ENCODE measurements at regions not wholly inside any gene's neighbourhood (a gene's known extent, or its start where the extent isn't known, plus 50 kb on each side); places are given as distances from the start of the nearest gene placed in this dataset.
"Not testable (repeated sequence)": the region's sequence is repeated elsewhere in the genome, so short reads cannot be mapped to it uniquely, and the experiment has no call there.

- no peaks in the 10 kb centered on the region for H3K27me3 ChIP-seq (ENCODE audit: control insufficient read depth in 3 of 3, insufficient read depth in 3 of 3, low read length in 3 of 3)
- H3K9me3 ChIP-seq (ENCODE audit: control insufficient read depth in 3 of 3, low read length in 3 of 3) = no peaks in the 10 kb centered on the region
- no peaks in the 10 kb centered on the region for H3K36me3 ChIP-seq (ENCODE audit: control insufficient read depth in 3 of 3, insufficient read depth in 3 of 3, low read length in 3 of 3)
- H3K9ac ChIP-seq (ENCODE audit: low read depth in 1 of 3, low read length in 3 of 3) = no peak overlapping the region
- peak overlapping the region; percentile 9 for H3K27ac ChIP-seq (ENCODE audit: low read depth, low read length)
- no peaks in the 10 kb centered on the region for H3K4me1 ChIP-seq (ENCODE audit: control insufficient read depth in 3 of 3, insufficient read depth in 3 of 3, low read length in 3 of 3)
- H3K4me3 ChIP-seq (ENCODE audit: low read length in 3 of 3) = no peak overlapping the region
Measured at GRCh38 chr13:37295071-37295470, 189.6 kb upstream of the CSNK1A1L start.

GRCh38 chr13:37294472-37294871 lies 189.0 kb upstream of the CSNK1A1L start:
- Histone ChIP-seq H3K27ac (ENCODE audit: low read depth, low read length) (peak overlapping the region; percentile 9), H3K4me1 (ENCODE audit: control insufficient read depth in 3 of 3, insufficient read depth in 3 of 3, low read length in 3 of 3) (no peaks in the 10 kb centered on the region), H3K9ac (ENCODE audit: low read depth in 1 of 3, low read length in 3 of 3) (no peak overlapping the region), H3K9me3 (ENCODE audit: control insufficient read depth in 3 of 3, low read length in 3 of 3) (no peaks in the 10 kb centered on the region), H3K4me3 (ENCODE audit: low read length in 3 of 3) (no peak overlapping the region), H3K36me3 (ENCODE audit: control insufficient read depth in 3 of 3, insufficient read depth in 3 of 3, low read length in 3 of 3) (no peaks in the 10 kb centered on the region), H3K27me3 (ENCODE audit: control insufficient read depth in 3 of 3, insufficient read depth in 3 of 3, low read length in 3 of 3) (no peaks in the 10 kb centered on the region)

- H3K27me3 ChIP-seq (ENCODE audit: control insufficient read depth in 3 of 3, insufficient read depth in 3 of 3, low read length in 3 of 3) = no peaks in the 10 kb centered on the region
- H3K4me1 ChIP-seq (ENCODE audit: control insufficient read depth in 3 of 3, insufficient read depth in 3 of 3, low read length in 3 of 3) = no peaks in the 10 kb centered on the region
- no peak overlapping the region for H3K9ac ChIP-seq (ENCODE audit: low read depth in 1 of 3, low read length in 3 of 3)
- no peak overlapping the region for H3K27ac ChIP-seq (ENCODE audit: low read depth, low read length)
- no peaks in the 10 kb centered on the region for H3K36me3 ChIP-seq (ENCODE audit: control insufficient read depth in 3 of 3, insufficient read depth in 3 of 3, low read length in 3 of 3)
- no peaks in the 10 kb centered on the region for H3K9me3 ChIP-seq (ENCODE audit: control insufficient read depth in 3 of 3, low read length in 3 of 3)
- no peak overlapping the region for H3K4me3 ChIP-seq (ENCODE audit: low read length in 3 of 3)
Measured at GRCh38 chr13:37293295-37293694, 187.8 kb upstream of the CSNK1A1L start.

GRCh38 chr13:37290716-37291505 lies 185.4 kb upstream of the CSNK1A1L start:
- peaks cover 0 to 3% (median 0%) of the 10 kb centered on the region in 3 donors for H3K9me3 ChIP-seq (ENCODE audit: control insufficient read depth in 3 of 3, low read length in 3 of 3)
- H3K4me3 ChIP-seq (ENCODE audit: low read length in 3 of 3) = no peak overlapping the region
- no peaks in the 10 kb centered on the region for H3K4me1 ChIP-seq (ENCODE audit: control insufficient read depth in 3 of 3, insufficient read depth in 3 of 3, low read length in 3 of 3)
- no peaks in the 10 kb centered on the region for H3K27me3 ChIP-seq (ENCODE audit: control insufficient read depth in 3 of 3, insufficient read depth in 3 of 3, low read length in 3 of 3)
- H3K27ac ChIP-seq (ENCODE audit: low read depth, low read length) = no peak overlapping the region
- no peaks in the 10 kb centered on the region for H3K36me3 ChIP-seq (ENCODE audit: control insufficient read depth in 3 of 3, insufficient read depth in 3 of 3, low read length in 3 of 3)
- H3K9ac ChIP-seq (ENCODE audit: low read depth in 1 of 3, low read length in 3 of 3) = no peak overlapping the region

GRCh38 chr13:37289212-37289935 lies 183.9 kb upstream of the CSNK1A1L start:
- Histone ChIP-seq H3K4me3 (ENCODE audit: low read length in 3 of 3) (no peak overlapping the region), H3K4me1 (ENCODE audit: control insufficient read depth in 3 of 3, insufficient read depth in 3 of 3, low read length in 3 of 3) (no peaks in the 10 kb centered on the region), H3K9me3 (ENCODE audit: control insufficient read depth in 3 of 3, low read length in 3 of 3) (peaks cover 0 to 3% (median 0%) of the 10 kb centered on the region in 3 donors), H3K36me3 (ENCODE audit: control insufficient read depth in 3 of 3, insufficient read depth in 3 of 3, low read length in 3 of 3) (no peaks in the 10 kb centered on the region), H3K27me3 (ENCODE audit: control insufficient read depth in 3 of 3, insufficient read depth in 3 of 3, low read length in 3 of 3) (no peaks in the 10 kb centered on the region), H3K27ac (ENCODE audit: low read depth, low read length) (no peak overlapping the region), H3K9ac (ENCODE audit: low read depth in 1 of 3, low read length in 3 of 3) (no peak overlapping the region)

- Histone ChIP-seq H3K27ac (ENCODE audit: low read depth, low read length) (no peak overlapping the region), H3K9ac (ENCODE audit: low read depth in 1 of 3, low read length in 3 of 3) (no peak overlapping the region), H3K4me3 (ENCODE audit: low read length in 3 of 3) (no peak overlapping the region), H3K27me3 (ENCODE audit: control insufficient read depth in 3 of 3, insufficient read depth in 3 of 3, low read length in 3 of 3) (no peaks in the 10 kb centered on the region), H3K9me3 (ENCODE audit: control insufficient read depth in 3 of 3, low read length in 3 of 3) (peaks cover 0 to 3% (median 0%) of the 10 kb centered on the region in 3 donors), H3K4me1 (ENCODE audit: control insufficient read depth in 3 of 3, insufficient read depth in 3 of 3, low read length in 3 of 3) (no peaks in the 10 kb centered on the region), H3K36me3 (ENCODE audit: control insufficient read depth in 3 of 3, insufficient read depth in 3 of 3, low read length in 3 of 3) (no peaks in the 10 kb centered on the region)
Measured at GRCh38 chr13:37288057-37288720, 182.7 kb upstream of the CSNK1A1L start.

- not testable (repeated sequence) for H3K4me1 ChIP-seq (ENCODE audit: control insufficient read depth in 3 of 3, insufficient read depth in 3 of 3, low read length in 3 of 3)
Measured at GRCh38 chr13:37280231-37280630, 174.8 kb upstream of the CSNK1A1L start.

GRCh38 chr13:37277435-37278144 lies 172.1 kb upstream of the CSNK1A1L start:
- Histone ChIP-seq H3K4me1 (ENCODE audit: control insufficient read depth in 3 of 3, insufficient read depth in 3 of 3, low read length in 3 of 3) (no peaks in the 10 kb centered on the region), H3K27ac (ENCODE audit: low read depth, low read length) (no peak overlapping the region), H3K9ac (ENCODE audit: low read depth in 1 of 3, low read length in 3 of 3) (no peak overlapping the region), H3K9me3 (ENCODE audit: control insufficient read depth in 3 of 3, low read length in 3 of 3) (no peaks in the 10 kb centered on the region), H3K4me3 (ENCODE audit: low read length in 3 of 3) (no peak overlapping the region), H3K27me3 (ENCODE audit: control insufficient read depth in 3 of 3, insufficient read depth in 3 of 3, low read length in 3 of 3) (no peaks in the 10 kb centered on the region), H3K36me3 (ENCODE audit: control insufficient read depth in 3 of 3, insufficient read depth in 3 of 3, low read length in 3 of 3) (no peaks in the 10 kb centered on the region)

More at GRCh38 chr13:37280231-37280630, 174.8 kb upstream of the CSNK1A1L start:
- H3K9me3 ChIP-seq (ENCODE audit: control insufficient read depth in 3 of 3, low read length in 3 of 3); H3K27ac ChIP-seq (ENCODE audit: low read depth, low read length); H3K36me3 ChIP-seq (ENCODE audit: control insufficient read depth in 3 of 3, insufficient read depth in 3 of 3, low read length in 3 of 3); H3K9ac ChIP-seq (ENCODE audit: low read depth in 1 of 3, low read length in 3 of 3); H3K27me3 ChIP-seq (ENCODE audit: control insufficient read depth in 3 of 3, insufficient read depth in 3 of 3, low read length in 3 of 3); H3K4me3 ChIP-seq (ENCODE audit: low read length in 3 of 3): not testable (repeated sequence)

GRCh38 chr13:37277007-37277406 lies 171.5 kb upstream of the CSNK1A1L start:
- H3K4me1 ChIP-seq (ENCODE audit: control insufficient read depth in 3 of 3, insufficient read depth in 3 of 3, low read length in 3 of 3) = no peaks in the 10 kb centered on the region
- H3K27ac ChIP-seq (ENCODE audit: low read depth, low read length) = no peak overlapping the region
- H3K4me3 ChIP-seq (ENCODE audit: low read length in 3 of 3) = no peak overlapping the region
- no peak overlapping the region for H3K9ac ChIP-seq (ENCODE audit: low read depth in 1 of 3, low read length in 3 of 3)
- H3K9me3 ChIP-seq (ENCODE audit: control insufficient read depth in 3 of 3, low read length in 3 of 3) = peaks cover 0 to 2% (median 0%) of the 10 kb centered on the region in 3 donors
- H3K36me3 ChIP-seq (ENCODE audit: control insufficient read depth in 3 of 3, insufficient read depth in 3 of 3, low read length in 3 of 3) = no peaks in the 10 kb centered on the region
- no peaks in the 10 kb centered on the region for H3K27me3 ChIP-seq (ENCODE audit: control insufficient read depth in 3 of 3, insufficient read depth in 3 of 3, low read length in 3 of 3)
